H1 (cell line): ENCODE measurements at regions not wholly inside any gene's neighbourhood (a gene's known extent, or its start where the extent isn't known, plus 50 kb on each side); places are given as distances from the start of the nearest gene placed in this dataset.

Experiments
- BACH1 ChIP-seq: IDR thresholded peaks from 2 replicates; pipeline ENCODE4 v1.6.1; 2012; ENCODE audit warnings: low read length, improper control_type of control experiment
- CHD1 ChIP-seq: IDR thresholded peaks from 2 replicates; pipeline ENCODE4 v1.6.1; 2012; ENCODE audit warnings: low read depth, low read length, improper control_type of control experiment
- EZH2 ChIP-seq: fragments of 200-600 bp; sonication (generic); IDR thresholded peaks from 2 replicates; pipeline ENCODE4 v1.7.1; 2012; ENCODE audit warnings: low read depth, mild to moderate bottlenecking, moderate library complexity, low read length, inconsistent platforms; ENCODE audit not compliant: severe bottlenecking
- HDAC2 ChIP-seq, 2 experiments: fragments of 300-600 bp in 1 of 2; sonication (generic) in 1 of 2; IDR thresholded peaks; 2 replicates each; pipeline ENCODE4 v1.6.1; 2011 to 2012; ENCODE audit warnings: low read depth in 2 of 2, low read length in 2 of 2, mild to moderate bottlenecking in 2 of 2, moderate library complexity in 2 of 2, borderline replicate concordance in 1 of 2, inconsistent platforms in 1 of 2
- KDM5A ChIP-seq: fragments of 200-600 bp; IDR thresholded peaks from 2 replicates; pipeline ENCODE4 v1.7.1; 2012; ENCODE audit warnings: mild to moderate bottlenecking, low read length, inconsistent platforms, mixed read lengths
- NANOG ChIP-seq: IDR thresholded peaks from 2 replicates; pipeline ENCODE4 v1.6.1; 2011; ENCODE audit warnings: low read length, low read depth, mild to moderate bottlenecking, inconsistent platforms; ENCODE audit not compliant: insufficient read depth, poor library complexity, severe bottlenecking
- NRF1 ChIP-seq: IDR thresholded peaks from 2 replicates; pipeline ENCODE4 v1.6.1; 2011; ENCODE audit warnings: mild to moderate bottlenecking, low read depth, low read length, improper control_type of control experiment
- RAD21 ChIP-seq, 2 experiments: IDR thresholded peaks in 1 of 2; conservative IDR thresholded peaks in 1 of 2; 2 replicates each; pipeline ENCODE4 v1.6.1; 2011; ENCODE audit warnings: low read depth in 2 of 2, low read length in 2 of 2, improper control_type of control experiment in 1 of 2, inconsistent platforms in 1 of 2, mild to moderate bottlenecking in 1 of 2, moderate library complexity in 1 of 2
- SRF ChIP-seq: IDR thresholded peaks from 2 replicates; pipeline ENCODE4 v1.6.1; 2011; ENCODE audit warnings: mild to moderate bottlenecking, low read depth, low read length, moderate library complexity
- TF ChIP-seq, protein P1 (sequence below): fragments of 300-600 bp; sonication (generic); IDR thresholded peaks from 2 replicates; pipeline ENCODE4 v1.7.1; 2012; ENCODE audit warnings: low read length, moderate library complexity, mild to moderate bottlenecking, inconsistent platforms; ENCODE audit not compliant: insufficient replicate concordance

DNA sequence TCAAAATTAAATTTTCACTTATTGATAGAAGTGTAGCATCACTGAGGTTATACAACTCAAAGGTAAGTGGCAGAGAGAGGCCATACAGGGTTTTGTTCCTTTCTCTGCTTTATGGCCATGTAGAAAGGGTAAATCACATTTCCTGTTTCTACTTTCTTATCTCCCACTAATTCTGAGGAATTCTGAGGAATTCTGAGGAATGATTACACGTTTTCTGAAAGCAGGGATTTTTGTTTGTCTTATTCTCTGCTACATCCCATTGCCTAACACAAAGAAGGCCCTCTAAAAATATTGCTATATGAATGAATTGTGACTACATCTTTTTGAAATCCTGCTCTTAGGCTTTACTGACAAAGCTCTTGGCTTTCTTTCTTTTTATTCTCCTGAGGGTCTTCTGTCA is 516.9 kb upstream of the ZNF608 start (continued):
- TF ChIP-seq, protein P1, sequence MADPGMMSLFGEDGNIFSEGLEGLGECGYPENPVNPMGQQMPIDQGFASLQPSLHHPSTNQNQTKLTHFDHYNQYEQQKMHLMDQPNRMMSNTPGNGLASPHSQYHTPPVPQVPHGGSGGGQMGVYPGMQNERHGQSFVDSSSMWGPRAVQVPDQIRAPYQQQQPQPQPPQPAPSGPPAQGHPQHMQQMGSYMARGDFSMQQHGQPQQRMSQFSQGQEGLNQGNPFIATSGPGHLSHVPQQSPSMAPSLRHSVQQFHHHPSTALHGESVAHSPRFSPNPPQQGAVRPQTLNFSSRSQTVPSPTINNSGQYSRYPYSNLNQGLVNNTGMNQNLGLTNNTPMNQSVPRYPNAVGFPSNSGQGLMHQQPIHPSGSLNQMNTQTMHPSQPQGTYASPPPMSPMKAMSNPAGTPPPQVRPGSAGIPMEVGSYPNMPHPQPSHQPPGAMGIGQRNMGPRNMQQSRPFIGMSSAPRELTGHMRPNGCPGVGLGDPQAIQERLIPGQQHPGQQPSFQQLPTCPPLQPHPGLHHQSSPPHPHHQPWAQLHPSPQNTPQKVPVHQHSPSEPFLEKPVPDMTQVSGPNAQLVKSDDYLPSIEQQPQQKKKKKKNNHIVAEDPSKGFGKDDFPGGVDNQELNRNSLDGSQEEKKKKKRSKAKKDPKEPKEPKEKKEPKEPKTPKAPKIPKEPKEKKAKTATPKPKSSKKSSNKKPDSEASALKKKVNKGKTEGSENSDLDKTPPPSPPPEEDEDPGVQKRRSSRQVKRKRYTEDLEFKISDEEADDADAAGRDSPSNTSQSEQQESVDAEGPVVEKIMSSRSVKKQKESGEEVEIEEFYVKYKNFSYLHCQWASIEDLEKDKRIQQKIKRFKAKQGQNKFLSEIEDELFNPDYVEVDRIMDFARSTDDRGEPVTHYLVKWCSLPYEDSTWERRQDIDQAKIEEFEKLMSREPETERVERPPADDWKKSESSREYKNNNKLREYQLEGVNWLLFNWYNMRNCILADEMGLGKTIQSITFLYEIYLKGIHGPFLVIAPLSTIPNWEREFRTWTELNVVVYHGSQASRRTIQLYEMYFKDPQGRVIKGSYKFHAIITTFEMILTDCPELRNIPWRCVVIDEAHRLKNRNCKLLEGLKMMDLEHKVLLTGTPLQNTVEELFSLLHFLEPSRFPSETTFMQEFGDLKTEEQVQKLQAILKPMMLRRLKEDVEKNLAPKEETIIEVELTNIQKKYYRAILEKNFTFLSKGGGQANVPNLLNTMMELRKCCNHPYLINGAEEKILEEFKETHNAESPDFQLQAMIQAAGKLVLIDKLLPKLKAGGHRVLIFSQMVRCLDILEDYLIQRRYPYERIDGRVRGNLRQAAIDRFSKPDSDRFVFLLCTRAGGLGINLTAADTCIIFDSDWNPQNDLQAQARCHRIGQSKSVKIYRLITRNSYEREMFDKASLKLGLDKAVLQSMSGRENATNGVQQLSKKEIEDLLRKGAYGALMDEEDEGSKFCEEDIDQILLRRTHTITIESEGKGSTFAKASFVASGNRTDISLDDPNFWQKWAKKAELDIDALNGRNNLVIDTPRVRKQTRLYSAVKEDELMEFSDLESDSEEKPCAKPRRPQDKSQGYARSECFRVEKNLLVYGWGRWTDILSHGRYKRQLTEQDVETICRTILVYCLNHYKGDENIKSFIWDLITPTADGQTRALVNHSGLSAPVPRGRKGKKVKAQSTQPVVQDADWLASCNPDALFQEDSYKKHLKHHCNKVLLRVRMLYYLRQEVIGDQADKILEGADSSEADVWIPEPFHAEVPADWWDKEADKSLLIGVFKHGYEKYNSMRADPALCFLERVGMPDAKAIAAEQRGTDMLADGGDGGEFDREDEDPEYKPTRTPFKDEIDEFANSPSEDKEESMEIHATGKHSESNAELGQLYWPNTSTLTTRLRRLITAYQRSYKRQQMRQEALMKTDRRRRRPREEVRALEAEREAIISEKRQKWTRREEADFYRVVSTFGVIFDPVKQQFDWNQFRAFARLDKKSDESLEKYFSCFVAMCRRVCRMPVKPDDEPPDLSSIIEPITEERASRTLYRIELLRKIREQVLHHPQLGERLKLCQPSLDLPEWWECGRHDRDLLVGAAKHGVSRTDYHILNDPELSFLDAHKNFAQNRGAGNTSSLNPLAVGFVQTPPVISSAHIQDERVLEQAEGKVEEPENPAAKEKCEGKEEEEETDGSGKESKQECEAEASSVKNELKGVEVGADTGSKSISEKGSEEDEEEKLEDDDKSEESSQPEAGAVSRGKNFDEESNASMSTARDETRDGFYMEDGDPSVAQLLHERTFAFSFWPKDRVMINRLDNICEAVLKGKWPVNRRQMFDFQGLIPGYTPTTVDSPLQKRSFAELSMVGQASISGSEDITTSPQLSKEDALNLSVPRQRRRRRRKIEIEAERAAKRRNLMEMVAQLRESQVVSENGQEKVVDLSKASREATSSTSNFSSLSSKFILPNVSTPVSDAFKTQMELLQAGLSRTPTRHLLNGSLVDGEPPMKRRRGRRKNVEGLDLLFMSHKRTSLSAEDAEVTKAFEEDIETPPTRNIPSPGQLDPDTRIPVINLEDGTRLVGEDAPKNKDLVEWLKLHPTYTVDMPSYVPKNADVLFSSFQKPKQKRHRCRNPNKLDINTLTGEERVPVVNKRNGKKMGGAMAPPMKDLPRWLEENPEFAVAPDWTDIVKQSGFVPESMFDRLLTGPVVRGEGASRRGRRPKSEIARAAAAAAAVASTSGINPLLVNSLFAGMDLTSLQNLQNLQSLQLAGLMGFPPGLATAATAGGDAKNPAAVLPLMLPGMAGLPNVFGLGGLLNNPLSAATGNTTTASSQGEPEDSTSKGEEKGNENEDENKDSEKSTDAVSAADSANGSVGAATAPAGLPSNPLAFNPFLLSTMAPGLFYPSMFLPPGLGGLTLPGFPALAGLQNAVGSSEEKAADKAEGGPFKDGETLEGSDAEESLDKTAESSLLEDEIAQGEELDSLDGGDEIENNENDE = no peak
- TF ChIP-seq NANOG (no peak), BACH1 (no peak), EZH2 (no peak), NRF1 (no peak), KDM5A (no peak), CHD1 (no peak), HDAC2 (IDR thresholded peaks at IDR 0.05; ENCODE audit: borderline replicate concordance in 1 of 2, low read depth in 2 of 2, low read length in 2 of 2) (no peak), RAD21 (IDR thresholded peaks at IDR 0.05 in 1 of 2, conservative IDR thresholded peaks at IDR 0.05 in 1 of 2; ENCODE audit: low read depth in 2 of 2, low read length in 2 of 2) (no peak), SRF (no peak)
- TF ChIP-seq, all 59 proteins: peak for 0
